GM20000 (cell line): ENCODE measurements at regions not wholly inside any gene's neighbourhood (a gene's known extent, or its start where the extent isn't known, plus 50 kb on each side); places are given as distances from the start of the nearest gene placed in this dataset.

Experiments used
- DNase-seq: peaks from one replicate; pipeline ENCODE4 v3.0.0; 2012; ENCODE audit warnings: low spot score
- TF ChIP-seq, protein P1 (sequence below): IDR thresholded peaks from 2 replicates; pipeline ENCODE4 v1.5.1; 2012; ENCODE audit warnings: mild to moderate bottlenecking, control low read depth; ENCODE audit errors: extremely low read depth, missing control alignments

DNA sequence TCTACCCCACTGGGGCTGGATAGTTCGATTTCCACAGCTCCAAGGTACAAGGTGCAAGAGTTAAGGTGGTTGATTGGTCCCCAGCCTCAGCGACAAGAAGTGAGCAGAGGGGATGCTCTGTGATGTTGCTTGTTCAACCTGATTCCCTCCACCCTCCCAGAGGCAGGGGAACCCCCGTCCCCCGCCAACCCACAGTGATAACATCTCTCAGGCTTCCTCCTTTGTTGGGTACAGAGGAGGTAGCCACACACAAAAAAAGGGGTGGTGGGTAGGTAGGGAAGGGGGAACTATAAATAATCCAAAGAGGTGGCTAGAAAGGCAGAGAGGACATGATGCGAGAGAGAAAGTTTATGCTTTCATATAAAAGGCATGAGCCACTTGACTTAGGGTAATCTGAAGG, 192.9 kb upstream of the POU3F3 start:
- DNase-seq, result no peak
- TF ChIP-seq, protein P1, sequence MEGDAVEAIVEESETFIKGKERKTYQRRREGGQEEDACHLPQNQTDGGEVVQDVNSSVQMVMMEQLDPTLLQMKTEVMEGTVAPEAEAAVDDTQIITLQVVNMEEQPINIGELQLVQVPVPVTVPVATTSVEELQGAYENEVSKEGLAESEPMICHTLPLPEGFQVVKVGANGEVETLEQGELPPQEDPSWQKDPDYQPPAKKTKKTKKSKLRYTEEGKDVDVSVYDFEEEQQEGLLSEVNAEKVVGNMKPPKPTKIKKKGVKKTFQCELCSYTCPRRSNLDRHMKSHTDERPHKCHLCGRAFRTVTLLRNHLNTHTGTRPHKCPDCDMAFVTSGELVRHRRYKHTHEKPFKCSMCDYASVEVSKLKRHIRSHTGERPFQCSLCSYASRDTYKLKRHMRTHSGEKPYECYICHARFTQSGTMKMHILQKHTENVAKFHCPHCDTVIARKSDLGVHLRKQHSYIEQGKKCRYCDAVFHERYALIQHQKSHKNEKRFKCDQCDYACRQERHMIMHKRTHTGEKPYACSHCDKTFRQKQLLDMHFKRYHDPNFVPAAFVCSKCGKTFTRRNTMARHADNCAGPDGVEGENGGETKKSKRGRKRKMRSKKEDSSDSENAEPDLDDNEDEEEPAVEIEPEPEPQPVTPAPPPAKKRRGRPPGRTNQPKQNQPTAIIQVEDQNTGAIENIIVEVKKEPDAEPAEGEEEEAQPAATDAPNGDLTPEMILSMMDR, result no peak

DNA sequence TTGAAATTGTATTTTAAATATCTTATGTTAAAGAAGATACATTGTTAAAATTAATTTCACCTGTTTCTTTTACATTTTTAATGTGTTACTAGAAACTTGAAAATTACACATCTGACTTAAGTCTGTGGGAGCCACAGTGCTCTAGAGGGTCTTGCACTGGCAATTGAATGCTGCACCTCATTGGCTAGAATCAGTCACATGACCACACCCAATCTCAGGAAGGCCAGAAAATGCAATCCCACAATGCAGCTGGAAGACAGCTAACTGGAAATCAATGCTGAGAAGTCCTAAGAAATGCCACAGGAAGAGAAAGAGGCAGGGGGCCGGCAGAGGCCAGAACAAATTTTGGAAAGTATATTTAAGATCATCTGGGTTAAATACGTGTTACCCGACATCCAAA, 189.2 kb upstream of the POU3F3 start:
- TF ChIP-seq, protein P1, result no peak
- DNase-seq, result no peak

DNA sequence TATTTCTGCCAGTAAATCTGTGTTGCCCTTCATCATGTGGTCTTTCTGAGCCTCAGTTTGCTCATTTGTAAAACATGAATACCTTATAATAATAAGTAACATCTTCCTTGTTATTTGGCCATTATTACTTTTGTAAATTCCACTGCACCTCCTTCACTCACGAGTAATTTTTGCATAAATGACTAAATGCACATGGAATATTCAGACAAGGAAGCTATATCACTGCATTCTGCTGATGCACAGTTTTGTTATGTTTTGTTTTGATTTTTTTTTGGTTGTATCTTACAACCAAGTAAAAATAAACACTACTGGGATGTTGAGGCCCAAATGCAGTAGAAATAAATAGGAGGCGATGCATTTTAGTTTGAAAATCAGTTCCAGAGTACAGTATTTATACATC, 185.3 kb upstream of the POU3F3 start:
- no peak for DNase-seq

DNA sequence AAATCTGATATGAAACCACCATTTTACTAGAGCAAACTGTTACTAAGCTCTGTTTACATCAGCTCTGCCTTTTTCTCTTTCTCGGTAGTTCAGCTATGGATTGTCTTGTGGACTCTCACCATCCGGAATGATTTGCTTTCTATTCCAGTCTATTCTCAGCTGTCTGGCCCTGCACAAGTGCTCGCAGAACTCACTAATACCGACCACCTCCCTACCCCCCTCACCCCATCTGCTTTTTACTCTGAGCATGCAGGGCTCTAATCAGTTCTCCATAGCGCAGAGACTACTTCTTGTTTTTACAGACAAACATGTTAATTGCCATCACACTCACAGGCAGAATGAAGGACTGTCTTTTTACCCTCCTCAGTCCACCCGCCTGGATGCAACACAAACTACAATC, 180.7 kb upstream of the POU3F3 start:
- TF ChIP-seq, protein P1, result no peak
- no peak for DNase-seq

More for the DNA sequence above, 185.3 kb upstream of the POU3F3 start:
- TF ChIP-seq, protein P1, result no peak

DNA sequence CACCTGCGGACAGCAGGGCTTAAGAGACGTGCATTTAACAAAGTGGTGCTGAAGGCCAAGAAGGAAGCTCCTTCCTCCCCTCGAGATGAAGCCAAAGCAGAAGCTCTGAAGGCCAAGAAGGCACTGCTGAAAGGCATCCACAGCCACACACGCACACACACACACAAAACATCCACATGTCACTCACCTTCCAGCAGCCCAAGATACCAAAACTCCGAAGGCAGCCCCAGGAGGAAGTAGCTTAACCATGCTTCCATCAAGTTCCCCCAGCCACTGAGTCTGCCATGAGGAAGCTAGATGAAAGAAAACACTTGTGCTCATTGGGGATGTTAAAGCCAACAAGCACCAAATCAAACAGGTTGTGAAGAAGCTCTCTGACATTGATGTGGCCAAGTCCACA, 175.7 kb upstream of the POU3F3 start:
- TF ChIP-seq, protein P1, result no peak
- no peak for DNase-seq

DNA sequence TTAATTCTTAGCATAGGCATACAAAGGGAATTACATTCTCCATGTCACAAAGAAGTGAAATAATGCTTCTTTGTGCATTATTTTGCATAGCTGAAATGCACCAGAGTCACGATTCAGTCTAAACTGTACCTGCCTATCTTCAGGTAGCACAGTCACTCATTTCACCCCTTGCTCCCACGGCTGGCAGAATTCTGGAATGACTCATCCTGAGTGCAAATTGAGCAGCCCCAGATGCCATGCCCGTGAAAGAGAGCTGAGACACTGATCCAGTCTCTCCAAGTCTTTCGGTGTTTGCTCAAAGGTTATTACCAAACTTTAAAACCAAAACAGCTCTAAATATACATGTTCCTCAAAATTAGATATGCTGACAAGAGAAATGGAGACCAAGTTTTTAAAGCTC, 168.3 kb upstream of the POU3F3 start:
- DNase-seq, result no peak
- TF ChIP-seq, protein P1, result no peak

DNA sequence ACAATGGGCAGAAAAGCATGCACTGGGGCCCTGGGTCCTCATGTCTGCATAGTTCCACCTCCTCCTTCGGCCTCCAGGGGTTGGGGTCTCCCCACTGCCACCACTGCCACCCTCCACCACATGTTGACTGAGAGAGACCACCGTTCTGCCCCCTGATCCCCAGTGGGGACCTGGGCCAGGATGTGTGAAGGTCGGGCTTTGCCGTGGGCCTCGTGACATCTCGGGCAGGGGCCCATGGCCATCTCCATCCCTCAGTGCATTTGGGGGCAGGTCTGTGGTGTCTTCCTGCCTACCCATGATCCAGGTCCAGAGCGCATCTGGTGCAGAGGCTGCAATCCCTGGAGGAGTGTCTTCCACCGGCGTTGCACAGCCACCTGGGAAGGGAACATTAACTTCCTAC, 166.8 kb upstream of the POU3F3 start:
- no peak for DNase-seq
- TF ChIP-seq, protein P1, result no peak
